Body of pancreas (tissue), 4 donors: ENCODE measurements at regions not wholly inside any gene's neighbourhood (a gene's known extent, or its start where the extent isn't known, plus 50 kb on each side); places are given as distances from the start of the nearest gene placed in this dataset.
"Not testable (repeated sequence)": the region's sequence is repeated elsewhere in the genome, so short reads cannot be mapped to it uniquely, and the experiment has no call there.

ENCODE experiments used
- ATAC-seq: fragments of 150-250 bp; one replicate; pipeline ENCODE4 v1.9.1; 2016
- DNase-seq, 4 donors: peaks; one replicate each; pipeline ENCODE4 v3.0.0-alpha.2; 2019
- H3K27ac ChIP-seq, 4 donors: fragments of 200-600 bp; sonication (generic); 1 replicate in 3 of 4; 2 replicates in 1 of 4; pipeline versions ENCODE4 v1.5.1 to v1.6.1; 2016 to 2019; ENCODE audit warnings: mild to moderate bottlenecking in 1 of 4, mixed read lengths in 1 of 4, moderate library complexity in 1 of 4
- H3K27me3 ChIP-seq, 2 donors: fragments of 200-600 bp; sonication (generic); one replicate each; pipeline ENCODE4 v1.6.0; 2016; ENCODE audit warnings: mild to moderate bottlenecking in 1 of 2
- H3K36me3 ChIP-seq, 2 donors: fragments of 200-600 bp; sonication (generic); replicated peaks in 1 of 2; 2 replicates each; pipeline ENCODE4 v1.5.1; 2016; ENCODE audit warnings: low read depth in 2 of 2; ENCODE audit not compliant: insufficient read depth in 1 of 2
- H3K4me1 ChIP-seq: fragments of 200-600 bp; sonication (generic); one replicate; pipeline ENCODE4 v1.6.0; 2016
- H3K4me3 ChIP-seq, 2 donors: fragments of 200-600 bp; sonication (generic); 1 replicate in 1 of 2; 2 replicates in 1 of 2; pipeline ENCODE4 v1.5.1; 2016 to 2019
- H3K9me3 ChIP-seq, 3 donors: fragments of 200-600 bp; sonication (generic); 1 replicate in 2 of 3; 2 replicates in 1 of 3; pipeline ENCODE4 v1.5.1; 2016
- CTCF ChIP-seq, 7 experiments: fragments of 450-650 bp in 4 of 7; fragments of 200-600 bp in 3 of 7; sonication (generic) in 3 of 7; IDR thresholded peaks; one replicate each; pipeline ENCODE4 v1.5.1; 2016 to 2019; ENCODE audit warnings: antibody characterized with exemption in 7 of 7
- POLR2A ChIP-seq, 3 donors: fragments of 450-650 bp; IDR thresholded peaks; one replicate each; pipeline ENCODE4 v1.6.1; 2016; ENCODE audit warnings: antibody characterized with exemption in 3 of 3, mild to moderate bottlenecking in 2 of 3
- WGBS, 2 donors: methylation state at CpG; one replicate each; pipeline ENCODE4 v1.1.5; 2017; 5-methylcytosine and 5-hydroxymethylcytosine counted together
- intact Hi-C: fragments of 100-400 bp; cut with DNase I; formaldehyde crosslinking; loops from one replicate; pipeline ENCODE4 v1.15.1; 2023

GRCh38 chr6:93675856-93676417 is 256.6 kb upstream of the EPHA7 start:
- no peaks in the 10 kb centered on the region for H3K4me1 ChIP-seq
- 50 to 76% methylated on average over 1 of the region's 1 CpG for WGBS, 2 donors
- no peak overlapping the region for H3K4me3 ChIP-seq
- H3K27ac ChIP-seq = no peak overlapping the region
- H3K36me3 ChIP-seq = no peaks in the 10 kb centered on the region
- H3K27me3 ChIP-seq = no peaks in the 10 kb centered on the region
- ATAC-seq = no peak
- no peak for DNase-seq
- intact Hi-C loops = no loop called here
- no peak for TF ChIP-seq CTCF (IDR thresholded peaks at IDR 0.05)
- H3K9me3 ChIP-seq = no peaks in the 10 kb centered on the region

DNA sequence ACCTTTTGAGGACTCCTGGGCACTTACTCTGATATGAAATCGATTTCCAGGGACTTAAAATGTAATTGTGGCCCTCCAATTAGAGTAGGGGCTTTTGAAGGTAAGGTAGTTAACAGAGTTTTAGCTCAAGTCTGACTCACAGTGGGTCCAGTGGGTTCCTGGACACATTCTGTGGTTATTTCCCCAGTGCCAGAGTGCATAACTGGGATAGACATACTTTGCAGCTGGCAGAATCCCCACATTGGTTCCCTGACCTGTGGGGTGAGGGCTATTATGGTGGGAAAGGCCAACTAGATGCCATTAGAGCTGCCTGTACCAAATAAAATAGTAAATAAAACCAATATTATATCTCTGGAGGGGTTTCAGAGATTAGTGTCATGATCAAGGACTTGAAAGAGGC is 243.8 kb upstream of the EPHA7 start:
- WGBS, 2 donors = 25 to 44% methylated on average over 1 of the region's 1 CpG
- intact Hi-C loops = no loop called here
- Histone ChIP-seq H3K9me3 (no peaks in the 10 kb centered on the region), H3K4me3 (no peak overlapping the region), H3K27me3 (no peaks in the 10 kb centered on the region), H3K4me1 (no peaks in the 10 kb centered on the region), H3K36me3 (no peaks in the 10 kb centered on the region), H3K27ac (no peak overlapping the region)
- no peak for TF ChIP-seq CTCF (IDR thresholded peaks at IDR 0.05)
- no peak for TF ChIP-seq POLR2A (IDR thresholded peaks at IDR 0.05)
- ATAC-seq (no peak), DNase-seq (no peak)

GRCh38 chr6:93654548-93654947 is 235.2 kb upstream of the EPHA7 start:
- Histone ChIP-seq H3K4me1 (no peaks in the 10 kb centered on the region), H3K9me3 (no peaks in the 10 kb centered on the region), H3K27ac (no peak overlapping the region), H3K4me3 (no peak overlapping the region), H3K36me3 (no peaks in the 10 kb centered on the region), H3K27me3 (no peaks in the 10 kb centered on the region)
- intact Hi-C loops = no loop called here
- no peak for DNase-seq
- 60 to 61% methylated on average over 2 of the region's 2 CpGs for WGBS, 2 donors
- no peak for TF ChIP-seq CTCF (IDR thresholded peaks at IDR 0.05)
- ATAC-seq = no peak

GRCh38 chr6:93644611-93645010 is 225.3 kb upstream of the EPHA7 start:
- no peak for DNase-seq
- no peak overlapping the region for H3K27ac ChIP-seq
- ATAC-seq = no peak
- H3K4me3 ChIP-seq = no peak overlapping the region
- H3K4me1 ChIP-seq = no peaks in the 10 kb centered on the region
- TF ChIP-seq CTCF (IDR thresholded peaks at IDR 0.05) (no peak), POLR2A (IDR thresholded peaks at IDR 0.05) (no peak)
- 74 to 79% methylated on average over 5 of the region's 5 CpGs for WGBS, 2 donors
- intact Hi-C loops = no loop called here
- no peaks in the 10 kb centered on the region for H3K9me3 ChIP-seq
- no peaks in the 10 kb centered on the region for H3K36me3 ChIP-seq
- H3K27me3 ChIP-seq = no peaks in the 10 kb centered on the region

DNA sequence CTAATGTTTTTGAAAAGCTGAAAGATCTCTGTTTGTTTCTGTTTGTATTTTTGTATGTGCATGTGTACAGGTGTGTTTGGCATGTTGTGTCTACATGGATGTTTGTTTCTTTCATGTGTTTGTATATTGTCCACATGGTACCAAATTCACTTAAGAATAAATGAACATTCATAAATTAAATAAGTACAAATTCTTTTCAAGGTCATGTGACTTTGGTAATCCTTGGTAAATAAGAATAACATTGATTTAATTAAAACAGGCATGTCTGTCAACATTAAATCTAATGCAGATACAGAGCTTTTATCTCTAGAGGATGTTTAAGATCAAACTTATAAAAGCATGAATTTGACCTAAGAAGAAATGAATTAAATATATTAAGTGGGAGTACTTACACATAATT is 219.8 kb upstream of the EPHA7 start:
- intact Hi-C loops = no loop called here
- no peaks in the 10 kb centered on the region for H3K27me3 ChIP-seq
- H3K36me3 ChIP-seq = no peaks in the 10 kb centered on the region
- H3K4me3 ChIP-seq = no peak overlapping the region
- ATAC-seq (no peak), DNase-seq (no peak)
- H3K4me1 ChIP-seq = no peaks in the 10 kb centered on the region
- no peak overlapping the region for H3K27ac ChIP-seq
- H3K9me3 ChIP-seq = no peaks in the 10 kb centered on the region
- no peak for TF ChIP-seq POLR2A (IDR thresholded peaks at IDR 0.05)
- TF ChIP-seq CTCF (IDR thresholded peaks at IDR 0.05) = no peak

GRCh38 chr6:93636987-93637664 is 217.8 kb upstream of the EPHA7 start:
- H3K36me3 ChIP-seq, H3K4me3 ChIP-seq, H3K27ac ChIP-seq, H3K4me1 ChIP-seq, DNase-seq, H3K27me3 ChIP-seq, H3K9me3 ChIP-seq, ATAC-seq, intact Hi-C loops: not testable (repeated sequence)
- WGBS, 2 donors = 91 to 94% methylated on average over 33 to 35 of the region's 38 CpGs
